ENCODE measurements at regions not wholly inside any gene's neighbourhood (a gene's known extent, or its start where the extent isn't known, plus 50 kb on each side); places are given as distances from the start of the nearest gene placed in this dataset.
A peak's percentile ranks its signal among the peaks of the same experiment; 100 is the strongest.
"Not testable (repeated sequence)": the region's sequence is repeated elsewhere in the genome, so short reads cannot be mapped to it uniquely, and the experiment has no call there.

DNA sequence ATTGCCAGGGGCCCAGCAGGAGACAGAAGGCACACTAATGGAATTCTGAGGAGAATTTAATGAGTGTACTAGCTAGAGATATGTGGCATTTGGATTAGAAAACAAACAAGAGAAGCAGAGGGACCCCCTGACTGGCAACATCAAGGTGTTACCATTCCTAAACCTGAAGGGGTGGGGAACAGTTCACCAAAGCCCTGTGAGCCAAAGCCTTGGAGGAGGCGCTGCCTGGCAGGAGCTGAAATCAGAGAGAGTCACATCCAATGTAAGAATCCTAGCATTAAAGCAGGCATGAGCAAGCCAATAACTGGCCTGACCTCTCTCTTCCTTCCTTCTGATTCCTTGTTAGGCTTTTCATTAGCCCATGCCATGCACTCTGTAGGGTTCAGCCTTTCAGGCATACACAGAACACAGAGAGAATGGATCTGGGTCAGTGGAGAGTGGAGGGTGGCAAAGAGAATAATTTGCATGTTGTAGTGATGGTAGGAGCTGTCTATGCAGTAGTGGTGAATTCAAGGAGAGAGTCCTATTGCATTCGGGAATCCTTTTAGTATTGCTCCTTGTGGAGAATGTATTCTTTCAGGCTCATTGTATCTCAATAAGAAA, 367.2 kb upstream of the MAN1A1 start:
- DNase-seq: no peak

DNA sequence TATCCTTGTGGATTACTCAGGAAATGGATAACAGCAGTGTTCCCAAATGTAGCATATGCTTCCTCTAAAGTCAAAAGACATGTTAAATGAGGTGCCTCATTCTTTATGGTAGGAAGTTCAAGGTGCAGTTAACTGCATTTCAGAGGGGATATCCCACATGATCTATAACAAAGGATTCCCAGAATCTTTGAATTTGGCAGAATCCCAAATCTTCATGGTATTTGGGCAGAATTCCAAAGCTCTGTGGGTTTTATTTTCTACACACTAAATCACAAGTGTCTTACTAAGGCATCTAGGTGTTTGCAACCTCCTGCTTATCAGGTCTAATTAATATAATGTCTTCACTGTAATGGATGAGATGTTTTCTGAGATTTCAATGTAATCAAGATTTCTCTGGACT, 364.3 kb upstream of the MAN1A1 start:
- DNase-seq: no peak

DNA sequence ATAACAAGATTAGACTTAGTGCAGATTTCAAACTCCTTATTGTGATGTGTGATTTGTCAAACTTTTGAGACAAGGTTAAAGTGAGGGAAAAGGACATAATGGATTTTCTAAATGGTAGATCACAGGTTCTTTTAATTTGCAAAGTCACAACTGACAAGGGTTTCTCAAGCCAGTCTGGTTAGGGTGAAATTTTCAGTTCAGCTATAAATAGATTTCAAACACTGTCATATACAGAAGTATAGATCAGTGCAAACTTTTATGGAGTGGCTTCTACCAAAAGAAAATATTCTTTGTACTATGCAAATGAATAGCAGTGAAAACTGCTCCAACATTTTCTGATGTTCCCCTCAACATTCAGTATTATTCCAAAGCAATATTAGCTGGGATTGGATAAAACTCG, 337.1 kb upstream of the MAN1A1 start:
- DNase-seq: no peak

DNA sequence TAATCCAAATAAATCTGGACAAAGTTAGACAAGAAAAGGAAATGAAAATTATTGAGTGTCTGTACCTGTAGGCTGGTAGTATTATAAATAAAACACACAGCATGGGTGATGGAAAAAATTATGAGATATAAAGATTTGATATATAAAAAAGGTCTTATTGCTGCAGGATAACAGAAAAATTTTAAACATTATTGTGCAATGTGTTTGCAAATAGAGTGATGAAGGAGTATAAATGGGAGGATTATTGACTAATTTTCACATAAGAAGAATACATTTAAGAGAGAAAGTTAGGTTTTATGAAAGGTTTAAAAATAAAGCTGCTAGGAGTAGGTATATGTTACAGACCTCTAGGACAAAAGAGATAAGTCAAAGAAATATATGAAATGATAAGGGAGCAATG, 336.7 kb upstream of the MAN1A1 start:
- DNase-seq: no peak

DNA sequence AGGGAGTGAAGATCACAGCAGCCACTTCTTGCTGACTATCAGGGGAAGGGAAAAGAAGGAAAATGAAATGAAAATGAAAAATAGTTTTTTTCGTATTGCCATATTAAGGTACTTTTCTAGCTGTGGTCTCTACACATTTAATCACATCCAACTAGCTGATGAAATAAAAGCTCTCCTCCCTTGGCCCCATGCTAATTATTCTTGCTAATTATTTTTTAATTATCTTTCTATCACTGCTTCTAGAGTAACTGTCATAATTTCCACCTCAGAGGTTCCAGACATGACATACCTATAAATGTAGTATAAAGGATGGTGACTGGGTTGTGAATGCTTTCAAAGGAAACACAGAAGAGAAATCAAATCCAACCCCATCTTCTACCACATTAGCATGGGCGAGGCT, 334.1 kb upstream of the MAN1A1 start:
- DNase-seq: no peak

DNA sequence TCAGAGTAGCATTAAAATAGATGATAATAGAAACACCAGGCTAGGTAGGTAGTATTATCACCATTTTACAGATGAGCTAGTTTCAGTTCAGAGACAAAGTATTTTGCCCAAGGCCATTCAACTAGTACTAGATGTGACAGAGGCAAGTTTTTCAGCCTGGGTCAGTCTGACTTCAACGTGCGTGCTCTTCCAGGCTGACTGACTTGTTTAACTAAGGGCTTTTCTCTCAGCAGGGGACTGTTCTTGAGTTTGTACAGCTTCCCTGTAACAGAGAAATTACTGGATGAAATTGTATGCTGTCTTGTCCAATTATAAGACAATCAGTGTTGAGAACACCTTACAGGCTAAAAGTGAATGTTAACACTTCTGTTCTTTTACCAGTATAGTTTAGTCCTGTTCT, 333.5 kb upstream of the MAN1A1 start:
- DNase-seq: peak; percentile 16

DNA sequence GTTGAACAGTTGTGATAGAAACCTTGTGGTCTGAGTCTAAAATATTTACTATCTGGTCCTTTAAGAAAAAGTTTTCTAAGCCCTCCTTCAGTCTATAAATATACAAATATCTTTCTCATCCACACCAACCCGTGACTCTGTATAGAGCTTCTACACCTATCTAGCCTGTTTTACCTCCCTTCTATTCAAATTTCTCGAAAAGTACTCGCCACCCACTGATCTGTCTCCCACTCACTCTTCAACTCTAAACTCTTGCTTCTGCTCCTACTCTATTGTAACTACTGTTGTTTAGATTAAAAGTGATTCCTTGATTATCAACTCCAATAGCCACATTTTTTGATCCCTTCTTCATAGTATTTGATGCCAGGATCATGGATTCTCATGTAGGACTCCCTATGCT, 329.4 kb upstream of the MAN1A1 start:
- DNase-seq: no peak

DNA sequence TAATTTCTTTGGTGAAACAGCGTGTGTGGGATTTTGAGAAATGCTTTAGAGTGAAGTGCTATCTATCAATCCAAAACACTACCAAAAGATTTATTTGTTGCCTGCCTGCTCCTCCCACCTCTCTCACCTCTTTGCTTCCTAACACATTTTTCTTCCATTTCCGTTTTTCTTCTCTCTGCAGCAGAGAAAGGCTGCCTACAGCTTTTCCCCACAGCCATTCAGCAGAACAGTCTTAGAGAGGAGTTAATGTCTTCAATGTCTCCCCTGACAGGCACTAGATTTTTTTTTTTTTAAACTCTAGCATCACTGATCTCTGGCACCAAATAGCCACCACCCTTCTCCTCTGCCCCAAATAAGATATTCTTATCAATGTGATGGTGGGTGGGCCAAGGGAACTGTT, 327.8 kb upstream of the MAN1A1 start:
- DNase-seq: no peak

DNA sequence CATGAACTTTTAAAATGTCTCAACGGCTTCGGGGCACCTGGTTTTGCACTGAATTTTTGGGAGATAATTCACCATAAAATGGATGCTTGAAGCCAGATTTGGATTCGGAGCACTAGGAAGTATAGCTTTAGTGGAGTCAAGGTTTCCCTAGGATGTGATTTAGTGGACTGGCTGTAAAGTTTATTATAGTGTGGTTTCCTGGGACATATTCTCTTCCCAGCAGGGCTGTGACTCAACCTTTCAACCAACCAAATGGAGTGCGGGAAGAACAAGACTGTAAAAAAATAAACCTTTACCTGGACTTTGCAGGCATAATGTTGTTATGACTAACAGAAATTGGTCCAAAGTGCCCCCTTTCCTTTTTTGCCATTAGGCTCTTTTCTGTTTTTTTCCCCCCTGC, 327.4 kb upstream of the MAN1A1 start:
- no peak for DNase-seq

DNA sequence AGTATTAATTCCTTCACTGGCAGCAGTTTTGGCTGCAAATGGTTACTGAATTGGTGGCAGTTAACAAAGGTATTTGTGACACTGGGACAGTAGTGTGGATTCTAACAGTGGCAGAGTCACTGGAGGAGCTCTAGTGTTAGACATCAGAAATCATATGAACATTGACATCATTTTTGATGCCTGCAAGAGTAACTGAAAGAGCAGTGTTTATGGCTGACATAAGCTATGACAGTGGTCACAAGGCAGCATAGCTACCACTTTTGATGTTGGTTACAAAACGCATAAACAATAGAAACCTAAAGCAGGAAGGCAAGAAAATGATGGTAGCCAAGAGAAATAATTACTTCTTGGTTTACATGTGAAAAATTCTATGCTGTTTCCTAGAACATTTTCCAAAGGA, 326.7 kb upstream of the MAN1A1 start:
- DNase-seq: no peak

DNA sequence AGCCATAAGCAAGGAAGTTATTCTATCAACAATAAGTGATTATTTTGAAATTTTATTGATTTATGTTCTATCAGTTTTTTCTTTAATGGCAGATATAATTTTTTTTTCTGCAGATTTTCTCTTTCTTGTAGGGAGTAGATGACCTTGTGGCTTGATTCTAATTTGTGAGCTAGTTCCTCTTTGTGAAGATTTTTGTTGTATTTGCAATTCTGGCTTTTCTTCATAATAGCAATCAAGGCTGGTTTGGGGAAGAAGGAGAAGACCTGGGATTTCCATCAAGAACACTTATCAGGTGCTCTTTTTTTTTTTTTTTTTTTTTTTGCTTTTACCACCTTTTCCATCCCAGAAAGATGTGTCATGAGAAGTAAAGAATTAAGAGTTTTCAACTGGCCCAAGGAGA, 324.2 kb upstream of the MAN1A1 start:
- no peak for DNase-seq

DNA sequence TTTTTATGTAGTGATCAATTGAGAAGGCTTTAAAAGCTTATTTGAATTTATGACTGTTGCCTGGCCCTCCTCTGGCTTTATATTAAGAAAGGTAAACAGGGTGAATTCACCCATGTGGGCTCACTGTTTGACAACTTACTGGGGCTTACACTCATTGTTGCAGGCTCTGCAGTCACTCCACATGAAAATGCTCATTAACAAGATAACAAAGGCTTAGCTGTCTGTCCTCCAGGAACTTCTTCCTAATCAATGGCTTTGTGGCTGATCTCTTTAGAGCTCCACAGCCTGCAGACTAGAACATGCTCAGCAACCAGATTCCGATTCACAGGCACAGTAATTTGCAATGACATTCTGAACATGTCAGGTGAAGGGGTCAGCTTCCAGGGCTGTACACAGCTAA, 323.2 kb upstream of the MAN1A1 start:
- no peak for DNase-seq

DNA sequence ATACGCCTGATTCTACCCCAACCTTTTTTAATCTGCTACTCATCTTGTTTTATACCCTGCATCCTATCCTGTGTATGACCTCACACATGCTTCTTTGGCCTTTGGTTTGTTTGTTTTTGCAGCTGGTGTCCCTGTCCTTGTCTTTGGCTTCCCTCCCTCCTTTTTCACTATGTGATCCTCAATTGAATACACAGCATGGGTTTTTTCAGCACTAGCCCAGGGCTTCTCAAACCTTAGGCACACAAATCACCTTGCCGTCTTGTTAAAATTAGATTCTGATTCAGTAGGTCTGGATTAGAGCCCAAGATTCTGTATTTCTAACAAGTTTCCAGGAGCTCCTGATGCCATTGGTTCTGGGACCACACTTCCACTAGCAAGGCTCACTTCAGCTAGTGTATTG, 321.5 kb upstream of the MAN1A1 start:
- no peak for DNase-seq

DNA sequence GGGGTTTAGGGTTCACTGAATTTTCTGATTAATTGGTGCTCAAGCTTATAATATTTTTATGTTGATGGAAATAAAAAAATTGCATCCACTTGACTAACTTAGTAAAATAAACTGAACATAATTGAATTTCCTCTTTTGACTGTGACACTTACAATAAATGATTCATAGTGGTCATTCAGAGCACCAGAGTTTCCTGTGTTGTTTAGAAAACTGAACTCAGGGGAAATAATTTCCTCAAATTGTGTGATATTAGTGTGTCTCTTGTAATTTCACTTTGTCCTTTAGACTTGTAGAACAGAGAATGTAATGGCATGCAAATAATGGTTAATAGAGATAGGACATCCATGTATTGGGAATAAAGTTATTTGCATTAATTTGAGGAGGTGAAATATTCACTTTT, 319.7 kb upstream of the MAN1A1 start:
- no peak for DNase-seq

DNA sequence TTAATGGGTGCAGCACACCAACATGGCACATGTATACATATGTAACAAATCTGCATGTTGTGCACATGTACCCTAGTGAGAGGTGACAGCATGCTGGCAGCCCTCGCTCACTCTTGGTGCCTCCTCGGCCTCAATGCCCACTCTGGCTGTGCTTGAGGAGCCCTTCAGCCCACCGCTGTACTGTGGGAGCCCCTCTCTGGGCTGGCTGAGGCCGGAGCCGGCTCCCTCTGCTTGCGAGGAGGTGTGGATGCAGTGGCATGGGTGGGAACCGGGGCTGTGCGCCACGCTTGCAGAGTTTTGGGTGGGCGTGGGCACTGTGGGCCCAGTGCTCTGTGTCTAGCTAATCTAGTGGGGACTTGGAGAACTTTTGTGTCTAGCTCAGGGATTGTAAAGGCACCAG, 315.9 kb upstream of the MAN1A1 start:
- not testable (repeated sequence) for DNase-seq

DNA sequence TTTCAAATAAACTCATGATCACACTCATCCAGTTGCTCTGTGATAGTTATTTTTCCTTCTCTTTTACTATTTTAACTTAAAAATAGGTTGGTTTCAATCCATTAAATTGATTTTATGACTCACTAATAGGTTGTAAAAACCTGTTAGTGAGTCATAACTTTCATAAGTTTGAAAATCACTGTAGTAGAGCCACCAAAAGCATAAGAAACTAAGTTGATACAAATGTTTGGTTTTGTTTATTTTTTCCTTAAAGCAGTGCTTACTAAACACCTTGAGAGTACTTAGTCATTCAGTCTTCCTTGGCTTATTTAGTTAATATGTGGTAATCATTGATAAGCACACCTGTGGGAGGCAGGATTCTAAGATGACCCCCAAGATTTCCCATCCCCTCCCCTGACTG, 312.1 kb upstream of the MAN1A1 start:
- DNase-seq: no peak

DNA sequence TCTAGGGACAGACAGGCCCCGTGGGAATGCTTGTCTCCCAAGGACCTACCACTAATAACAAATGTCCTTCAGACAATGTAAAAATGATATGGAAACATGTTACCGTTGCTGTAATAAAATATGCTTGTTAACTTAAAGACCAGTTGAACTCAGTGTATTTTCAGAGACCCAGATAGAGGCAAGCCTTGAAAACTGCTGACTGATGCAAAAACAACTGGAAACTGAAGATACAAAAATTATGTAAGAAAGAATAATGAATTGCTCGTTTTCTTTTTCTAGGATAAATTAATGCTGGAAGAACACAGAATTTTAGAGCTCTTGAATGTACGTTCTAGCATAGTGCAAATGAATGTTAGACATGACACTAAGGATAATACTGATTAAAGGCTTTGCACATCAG, 311.5 kb upstream of the MAN1A1 start:
- DNase-seq: no peak

DNA sequence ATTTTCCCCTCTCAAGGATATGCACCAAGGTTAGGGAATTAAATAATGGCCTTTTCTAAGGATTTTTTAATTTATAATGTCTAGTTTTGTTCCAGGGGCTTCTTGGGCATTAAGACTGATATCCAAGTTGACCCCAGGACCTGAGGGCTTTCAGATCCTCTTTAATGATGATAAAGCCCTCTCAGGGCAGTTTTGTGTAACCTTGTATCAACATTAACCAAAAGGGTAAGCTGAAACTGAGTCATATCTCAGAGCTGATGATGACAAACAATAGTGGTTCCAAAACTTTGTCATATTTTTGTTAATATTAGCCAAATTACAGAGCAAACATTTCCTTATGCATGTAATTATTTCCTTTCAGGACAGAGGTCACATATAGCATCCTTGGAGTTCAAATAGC, 309.4 kb upstream of the MAN1A1 start:
- no peak for DNase-seq

DNA sequence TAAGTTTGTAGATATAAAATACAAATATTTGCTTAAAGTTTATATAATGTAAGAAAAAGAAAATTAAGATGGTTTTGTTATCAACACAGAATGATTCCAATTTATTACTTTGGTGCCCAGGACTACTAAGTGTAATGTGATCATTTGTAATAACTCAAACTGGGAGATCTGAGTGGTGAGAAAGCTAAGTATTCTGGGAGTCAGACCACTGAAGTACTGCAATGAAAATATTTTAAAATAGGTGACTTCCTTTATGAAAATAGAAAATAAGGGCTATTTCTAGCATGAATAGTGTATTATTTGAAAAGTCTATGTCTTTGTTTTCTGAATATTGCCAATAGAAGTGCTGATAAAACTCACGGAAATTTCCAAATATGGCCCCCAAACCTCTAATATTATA, 305.6 kb upstream of the MAN1A1 start:
- no peak for DNase-seq

DNA sequence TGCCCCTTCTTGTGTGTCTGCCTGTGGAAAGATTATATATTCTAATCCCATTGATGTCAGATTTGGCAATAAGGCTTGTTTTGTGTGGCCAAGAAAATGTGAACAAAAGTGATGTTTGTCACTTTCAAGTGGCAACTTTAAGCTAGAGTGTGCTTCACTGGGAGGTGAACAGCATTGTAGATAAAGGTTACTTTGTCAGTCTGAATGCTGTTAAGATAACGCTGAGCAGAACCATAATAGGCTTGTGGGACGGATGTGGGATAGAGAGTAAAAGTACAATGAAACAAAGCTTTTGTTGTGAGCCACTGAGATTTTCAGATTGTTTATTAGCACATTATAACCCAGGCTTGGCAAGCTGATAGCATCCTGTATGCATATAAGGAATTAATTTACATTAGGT, 303.8 kb upstream of the MAN1A1 start:
- DNase-seq: no peak

DNA sequence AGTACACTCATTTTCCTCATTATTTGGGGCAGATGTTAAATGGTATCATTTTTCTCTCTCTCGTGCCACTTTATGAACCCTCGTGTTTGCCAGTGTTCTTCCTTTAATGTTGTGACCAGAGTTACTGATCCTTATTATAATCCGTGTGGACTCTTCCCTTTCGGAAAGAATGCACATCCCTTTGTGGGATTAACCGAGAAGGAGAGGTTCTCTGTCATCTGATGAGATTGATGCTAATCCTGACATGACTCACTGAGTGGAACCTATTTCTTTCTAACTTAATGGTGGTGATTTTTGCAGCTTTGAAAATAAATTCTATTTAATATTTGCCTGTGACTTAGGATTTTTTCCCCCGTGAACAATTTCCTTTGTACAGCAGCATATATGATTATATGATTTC, 300.0 kb upstream of the MAN1A1 start:
- DNase-seq: no peak

DNA sequence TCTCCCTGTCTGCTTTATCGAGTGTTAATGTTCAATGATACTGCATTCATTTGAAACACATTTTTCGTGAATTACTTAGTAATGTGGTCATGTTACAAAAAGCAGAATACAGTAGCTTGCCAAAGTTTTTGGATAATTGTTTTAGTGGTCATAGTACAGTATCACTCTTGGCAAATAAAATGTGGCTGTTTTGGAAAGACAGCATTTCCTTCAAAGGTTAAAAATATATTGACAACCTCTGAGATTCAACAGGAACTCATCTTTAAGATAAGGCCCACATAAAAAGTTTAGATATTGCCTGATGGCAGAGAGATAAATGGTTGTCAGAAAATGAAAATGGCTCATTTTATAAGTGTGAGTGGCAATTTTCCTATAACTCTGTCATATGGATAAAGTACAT, 297.7 kb upstream of the MAN1A1 start:
- DNase-seq: peak; percentile 48

DNA sequence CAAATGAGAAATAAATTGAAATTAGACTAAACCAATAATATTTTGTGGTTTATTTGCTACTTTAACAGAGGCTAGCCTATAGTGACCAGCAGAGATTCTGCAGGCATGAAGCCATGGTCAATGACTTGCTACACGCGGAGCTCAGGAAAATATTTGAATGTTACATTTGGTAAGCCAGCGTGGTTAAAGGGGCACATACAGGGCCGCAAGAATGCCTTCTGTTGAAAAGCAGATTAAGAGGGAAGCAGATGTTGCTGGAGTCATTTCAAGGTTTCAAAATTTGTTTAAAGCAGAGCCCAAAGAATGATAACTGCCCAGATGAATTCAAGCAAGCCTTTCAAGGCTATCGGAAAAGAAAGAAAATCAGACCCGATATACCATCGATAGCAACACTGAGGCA, 294.3 kb upstream of the MAN1A1 start:
- DNase-seq: no peak

DNA sequence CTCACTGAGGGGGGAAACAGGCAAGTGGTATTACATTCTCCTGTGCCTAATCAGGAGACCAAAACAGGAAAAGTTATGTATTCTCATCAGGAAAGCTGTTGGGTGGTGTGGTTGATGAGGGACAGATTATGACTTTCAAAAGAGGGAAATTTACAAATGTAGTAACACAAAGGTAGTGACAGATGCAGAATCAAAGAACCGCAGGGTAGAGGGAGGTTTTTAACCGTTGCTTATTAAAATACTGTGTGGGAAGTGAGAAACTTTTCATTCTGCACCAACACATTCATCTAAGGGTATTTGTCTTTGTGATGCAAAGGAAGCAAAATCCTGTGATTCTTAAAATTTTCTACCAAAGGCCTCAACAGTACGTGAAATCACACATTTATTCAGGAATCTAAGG, 288.2 kb upstream of the MAN1A1 start:
- DNase-seq: no peak

DNA sequence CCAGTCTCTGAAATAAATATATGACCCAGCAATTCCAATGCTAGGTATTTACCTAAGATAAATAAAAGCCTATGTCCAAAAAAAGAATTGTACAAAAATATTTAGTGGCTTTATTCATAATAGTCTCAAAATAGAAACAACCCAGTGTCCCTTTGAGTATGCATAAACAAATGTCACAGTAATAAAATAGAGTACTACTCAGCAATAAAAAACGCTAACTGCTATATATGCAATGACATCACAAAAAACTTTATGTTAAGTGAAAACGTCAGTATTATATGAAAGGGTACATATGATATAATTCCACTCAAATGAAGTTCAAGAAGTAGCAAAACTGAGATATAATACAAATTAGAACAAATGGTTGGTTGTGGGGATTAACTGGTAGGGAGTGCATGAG, 286.5 kb upstream of the MAN1A1 start:
- no peak for DNase-seq

DNA sequence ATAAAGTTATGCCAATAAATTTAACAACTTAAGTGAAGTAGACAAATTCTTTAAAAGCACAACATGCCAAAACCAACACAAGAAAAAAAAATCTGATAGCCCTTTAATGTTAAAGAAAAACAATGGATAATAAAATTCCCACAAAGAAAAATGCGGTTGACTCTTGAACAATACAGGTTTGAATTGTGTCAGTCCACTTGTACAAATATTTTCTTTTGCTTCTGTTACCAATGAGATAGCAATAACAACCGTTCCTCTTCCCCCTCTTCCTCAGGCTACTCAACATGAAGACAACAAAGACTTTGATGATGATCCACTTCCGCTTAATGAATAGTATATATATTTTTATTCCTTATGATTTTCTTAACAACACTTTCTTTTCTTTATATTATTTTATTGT, 283.9 kb upstream of the MAN1A1 start:
- DNase-seq: no peak
